Natural killer cell (primary cell): ENCODE measurements at regions not wholly inside any gene's neighbourhood (a gene's known extent, or its start where the extent isn't known, plus 50 kb on each side); places are given as distances from the start of the nearest gene placed in this dataset.

Source experiments
- ATAC-seq, 3 donors: fragments of 150-1000 bp in 2 of 3; fragments of 200-7000 bp in 1 of 3; cut with Tn5 transposase; 1 replicate in 1 of 3; 2 replicates in 2 of 3; pipeline ENCODE4 v1.10.0; 2021; ENCODE audit warnings: mild to moderate bottlenecking in 2 of 3, moderate library complexity in 2 of 3
- DNase-seq, 2 donors: peaks; one replicate each; pipeline versions ENCODE4 v3.0.0 to v3.0.0-alpha.2; 2013 to 2021; ENCODE audit warnings: mixed read lengths in 1 of 2
- H3K27ac ChIP-seq: one replicate; pipeline ENCODE4 v1.5.1; 2013; ENCODE audit warnings: mild to moderate bottlenecking, low read length
- H3K27me3 ChIP-seq: one replicate; pipeline ENCODE4 v1.6.1; 2013; ENCODE audit warnings: low read length; ENCODE audit not compliant: control insufficient read depth, insufficient read depth
- H3K36me3 ChIP-seq: one replicate; pipeline ENCODE4 v1.6.1; 2013; ENCODE audit warnings: low read length; ENCODE audit not compliant: control insufficient read depth, insufficient read depth
- H3K4me1 ChIP-seq: one replicate; pipeline ENCODE4 v1.6.1; 2013; ENCODE audit warnings: low read length; ENCODE audit not compliant: control insufficient read depth, insufficient read depth
- H3K4me3 ChIP-seq: one replicate; pipeline ENCODE4 v1.5.1; 2013; ENCODE audit warnings: low read length
- H3K9me3 ChIP-seq: one replicate; pipeline ENCODE4 v1.6.1; 2013; ENCODE audit warnings: low read length; ENCODE audit not compliant: control insufficient read depth, insufficient read depth
- H3K27ac Mint-ChIP-seq, 2 donors: one replicate each; pipeline ENCODE4 v1.8.0; 2022; ENCODE audit warnings: mild to moderate bottlenecking in 2 of 2, mixed read lengths in 2 of 2, moderate library complexity in 1 of 2
- H3K27me3 Mint-ChIP-seq, 2 donors: one replicate each; pipeline ENCODE4 v1.8.0; 2022; ENCODE audit warnings: low read depth in 2 of 2, mixed read lengths in 2 of 2
- H3K36me3 Mint-ChIP-seq: one replicate; pipeline ENCODE4 v1.8.0; 2022; ENCODE audit warnings: mixed read lengths
- H3K4me1 Mint-ChIP-seq, 2 donors: one replicate each; pipeline ENCODE4 v1.8.0; 2022; ENCODE audit warnings: mixed read lengths in 2 of 2
- H3K4me3 Mint-ChIP-seq: one replicate; pipeline ENCODE4 v1.8.0; 2022; ENCODE audit warnings: mild to moderate bottlenecking, moderate library complexity, mixed read lengths
- H3K9me3 Mint-ChIP-seq, 2 donors: one replicate each; pipeline ENCODE4 v1.8.0; 2022; ENCODE audit warnings: mixed read lengths in 2 of 2
- WGBS: methylation state at CpG from one replicate; pipeline ENCODE4 v1.1.7; 2013; ENCODE audit warnings: missing lambda C conversion rate; ENCODE audit not compliant: insufficient coverage; 5-methylcytosine and 5-hydroxymethylcytosine counted together
- intact Hi-C: fragments of 100-400 bp; cut with micrococcal nuclease; formaldehyde crosslinking; loops from one replicate; pipeline ENCODE4 v1.14.2; 2022
- TF ChIP-seq, protein P1 (sequence below): fragments of 200-600 bp; IDR thresholded peaks from one replicate; pipeline ENCODE4 v1.8.0; 2022; ENCODE audit warnings: antibody characterized with exemption

- H3K27ac Mint-ChIP-seq = no peak overlapping the region
- peaks cover 14 to 19% of the 10 kb centered on the region in 2 donors for H3K9me3 Mint-ChIP-seq
- no peaks in the 10 kb centered on the region for H3K36me3 ChIP-seq
- H3K9me3 ChIP-seq = no peaks in the 10 kb centered on the region
- WGBS = 80% methylated on average over 1 of the region's 1 CpG
- no peaks in the 10 kb centered on the region for H3K4me1 ChIP-seq
- H3K27me3 ChIP-seq = no peaks in the 10 kb centered on the region
- no peak overlapping the region for H3K4me3 ChIP-seq
- H3K36me3 Mint-ChIP-seq = no peaks in the 10 kb centered on the region
- intact Hi-C loops = no loop called here
- no peaks in the 10 kb centered on the region for H3K4me1 Mint-ChIP-seq
- DNase-seq (no peak), ATAC-seq (no peak)
- no peaks in the 10 kb centered on the region for H3K27me3 Mint-ChIP-seq
- H3K27ac ChIP-seq = no peak overlapping the region
- no peak overlapping the region for H3K4me3 Mint-ChIP-seq
- TF ChIP-seq, protein P1, sequence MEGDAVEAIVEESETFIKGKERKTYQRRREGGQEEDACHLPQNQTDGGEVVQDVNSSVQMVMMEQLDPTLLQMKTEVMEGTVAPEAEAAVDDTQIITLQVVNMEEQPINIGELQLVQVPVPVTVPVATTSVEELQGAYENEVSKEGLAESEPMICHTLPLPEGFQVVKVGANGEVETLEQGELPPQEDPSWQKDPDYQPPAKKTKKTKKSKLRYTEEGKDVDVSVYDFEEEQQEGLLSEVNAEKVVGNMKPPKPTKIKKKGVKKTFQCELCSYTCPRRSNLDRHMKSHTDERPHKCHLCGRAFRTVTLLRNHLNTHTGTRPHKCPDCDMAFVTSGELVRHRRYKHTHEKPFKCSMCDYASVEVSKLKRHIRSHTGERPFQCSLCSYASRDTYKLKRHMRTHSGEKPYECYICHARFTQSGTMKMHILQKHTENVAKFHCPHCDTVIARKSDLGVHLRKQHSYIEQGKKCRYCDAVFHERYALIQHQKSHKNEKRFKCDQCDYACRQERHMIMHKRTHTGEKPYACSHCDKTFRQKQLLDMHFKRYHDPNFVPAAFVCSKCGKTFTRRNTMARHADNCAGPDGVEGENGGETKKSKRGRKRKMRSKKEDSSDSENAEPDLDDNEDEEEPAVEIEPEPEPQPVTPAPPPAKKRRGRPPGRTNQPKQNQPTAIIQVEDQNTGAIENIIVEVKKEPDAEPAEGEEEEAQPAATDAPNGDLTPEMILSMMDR = no peak
These were observed 994.7 kb upstream of the EPHA7 start for GRCh38 chr6:94414041-94414440.

DNA sequence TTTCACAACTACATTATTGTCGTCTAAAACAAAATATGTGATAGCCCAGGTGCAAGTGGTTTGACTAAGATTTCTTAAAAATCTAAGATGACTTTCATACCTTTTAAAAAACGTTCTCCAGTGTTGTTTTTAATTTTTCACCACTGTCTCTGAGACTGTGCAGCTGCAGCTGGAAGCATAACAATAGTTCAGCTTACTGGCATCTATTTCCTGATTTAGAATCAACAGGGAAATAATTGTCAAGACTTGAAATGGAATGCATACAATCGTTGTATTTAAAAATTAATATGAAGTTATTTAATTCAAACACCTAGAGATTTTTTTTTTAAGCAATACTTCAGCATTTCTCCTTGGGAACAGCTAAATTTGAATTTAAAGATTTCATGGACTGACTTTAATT lies 982.0 kb upstream of the EPHA7 start:
- H3K27me3 Mint-ChIP-seq = no peaks in the 10 kb centered on the region
- Histone ChIP-seq H3K9me3 (no peaks in the 10 kb centered on the region), H3K27ac (no peak overlapping the region), H3K4me1 (no peaks in the 10 kb centered on the region), H3K27me3 (no peaks in the 10 kb centered on the region), H3K4me3 (no peak overlapping the region), H3K36me3 (no peaks in the 10 kb centered on the region)
- no peak overlapping the region for H3K4me3 Mint-ChIP-seq
- no peaks in the 10 kb centered on the region for H3K36me3 Mint-ChIP-seq
- intact Hi-C loops = no loop called here
- WGBS = 18% methylated on average over 1 of the region's 3 CpGs
- H3K4me1 Mint-ChIP-seq = no peaks in the 10 kb centered on the region
- H3K27ac Mint-ChIP-seq = no peak overlapping the region
- ATAC-seq = no peak
- H3K9me3 Mint-ChIP-seq = peaks cover 7 to 8% of the 10 kb centered on the region in 2 donors
- DNase-seq = no peak
- TF ChIP-seq, protein P1 = no peak

DNA sequence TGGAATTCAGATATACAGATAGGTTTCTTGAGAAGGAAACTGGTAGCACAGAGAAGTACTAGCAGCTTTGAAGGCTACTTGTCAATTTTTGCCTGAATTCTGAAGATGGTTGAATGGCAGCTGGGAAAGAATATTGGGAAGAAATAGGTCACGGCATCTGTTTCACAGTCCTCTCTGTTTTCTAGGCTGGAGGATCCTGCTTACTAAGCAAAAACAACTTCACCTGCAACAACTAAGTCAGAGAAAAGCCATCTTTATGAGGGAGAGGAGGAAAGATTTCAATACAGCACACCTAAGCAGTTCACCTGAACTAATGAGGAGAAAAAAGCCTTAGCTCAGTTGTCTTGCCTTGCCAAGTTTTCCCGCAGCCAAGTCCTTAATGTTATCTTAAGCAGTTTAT lies 975.5 kb upstream of the EPHA7 start:
- Mint-ChIP-seq H3K27me3 (no peaks in the 10 kb centered on the region), H3K36me3 (no peaks in the 10 kb centered on the region), H3K4me3 (no peak overlapping the region), H3K9me3 (peaks cover 2 to 6% of the 10 kb centered on the region in 2 donors), H3K27ac (no peak overlapping the region), H3K4me1 (no peaks in the 10 kb centered on the region)
- 100% methylated on average over 1 of the region's 2 CpGs for WGBS
- no peak for DNase-seq
- TF ChIP-seq, protein P1 = no peak
- no peaks in the 10 kb centered on the region for H3K27me3 ChIP-seq
- H3K27ac ChIP-seq = no peak overlapping the region
- intact Hi-C loops = no loop called here
- H3K36me3 ChIP-seq = no peaks in the 10 kb centered on the region
- H3K4me3 ChIP-seq = no peak overlapping the region
- H3K9me3 ChIP-seq = no peaks in the 10 kb centered on the region
- ATAC-seq = no peak
- H3K4me1 ChIP-seq = no peaks in the 10 kb centered on the region

GRCh38 chr6:94389218-94389617 lies 969.9 kb upstream of the EPHA7 start:
- no peak overlapping the region for H3K4me3 Mint-ChIP-seq
- 85% methylated on average over 2 of the region's 2 CpGs for WGBS
- TF ChIP-seq, protein P1 = no peak
- DNase-seq (no peak), ATAC-seq (no peak)
- H3K36me3 ChIP-seq = no peaks in the 10 kb centered on the region
- no peaks in the 10 kb centered on the region for H3K27me3 ChIP-seq
- intact Hi-C loops = no loop called here
- H3K27me3 Mint-ChIP-seq = no peaks in the 10 kb centered on the region
- no peak overlapping the region for H3K27ac ChIP-seq
- peaks cover 0 to 5% of the 10 kb centered on the region in 2 donors for H3K9me3 Mint-ChIP-seq
- no peaks in the 10 kb centered on the region for H3K36me3 Mint-ChIP-seq
- H3K9me3 ChIP-seq = no peaks in the 10 kb centered on the region
- no peaks in the 10 kb centered on the region for H3K4me1 ChIP-seq
- no peak overlapping the region for H3K27ac Mint-ChIP-seq
- H3K4me3 ChIP-seq = no peak overlapping the region
- no peaks in the 10 kb centered on the region for H3K4me1 Mint-ChIP-seq
